HCT116 (cell line): ENCODE measurements at regions not wholly inside any gene's neighbourhood (a gene's known extent, or its start where the extent isn't known, plus 50 kb on each side); places are given as distances from the start of the nearest gene placed in this dataset.

Experiments used
- ATAC-seq: fragments of 200-7000 bp; cut with Tn5 transposase; 2 replicates; pipeline ENCODE4 v1.9.1; 2020; ENCODE audit warnings: mild to moderate bottlenecking, moderate library complexity
- BruUV-seq: library from RNA; stranded (reverse); fragments of 400-500 nt; replicated peaks from 2 replicates; lab custom pipeline; 2021; lab: Mats Ljungman, UMichigan
- CTCF ChIA-PET: fragments of 300-600 bp; sonication (Branson Sonifier 250); formaldehyde crosslinking; loops from one replicate; lab custom pipeline; 2021; ENCODE audit warnings: antibody characterized with exemption; lab: Charles Lee
- POLR2A ChIA-PET: fragments of 300-600, 350-600 bp; sonication (Branson Sonifier 250); formaldehyde crosslinking; loops from one replicate; lab custom pipeline; 2021; ENCODE audit warnings: antibody characterized with exemption; lab: Charles Lee
- RAD21 ChIA-PET, 2 experiments: fragments of 300-600 bp; sonication (Branson Sonifier 250); formaldehyde crosslinking; loops; one replicate each; lab custom pipeline; 2023; ENCODE audit warnings: low total read pairs in 2 of 2; ENCODE audit not compliant: uncharacterized antibody in 2 of 2, unreplicated experiment in 2 of 2, low non-redundant PET in 1 of 2; lab: Charles Lee
- DNase-seq: peaks from one replicate; pipeline ENCODE4 v3.0.0-alpha.2; 2010; ENCODE audit warnings: low read depth, low spot score
- H2AFZ ChIP-seq: fragments of 200-600 bp; shearing (Covaris generic), sonication (generic); 2 replicates; pipeline ENCODE4 v1.6.1; 2017; ENCODE audit warnings: low read depth, mixed run types, mixed read lengths, antibody characterized with exemption, low read length; ENCODE audit not compliant: poor library complexity, severe bottlenecking
- H3K27ac ChIP-seq: 2 replicates; pipeline ENCODE4 v1.5.1; 2012; ENCODE audit warnings: low read depth, low read length
- H3K27me3 ChIP-seq: fragments of 200-600 bp; sonication (generic); 2 replicates; pipeline ENCODE4 v1.6.1; 2016; ENCODE audit warnings: mixed run types, low read length, mixed read lengths; ENCODE audit not compliant: insufficient read depth
- H3K36me3 ChIP-seq, 2 experiments: fragments of 200-500 bp in 1 of 2; fragments of 200-600 bp in 1 of 2; sonication (Bioruptor generic) in 1 of 2; sonication (generic) in 1 of 2; 2 replicates each; pipeline versions ENCODE4 v1.5.1 to v1.6.1; 2014 to 2016; ENCODE audit warnings: low read length in 2 of 2, inconsistent platforms in 1 of 2, mixed read lengths in 1 of 2, mixed run types in 1 of 2; ENCODE audit not compliant: insufficient read depth in 2 of 2, control insufficient read depth in 1 of 2
- H3K4me1 ChIP-seq, 2 experiments: fragments of 200-600 bp in 1 of 2; sonication (generic) in 1 of 2; 2 replicates each; pipeline versions ENCODE4 v1.5.1 to v1.6.1; 2012 to 2017; ENCODE audit warnings: low read length in 2 of 2, inconsistent platforms in 1 of 2, mild to moderate bottlenecking in 1 of 2, mixed read lengths in 1 of 2, mixed run types in 1 of 2, moderate library complexity in 1 of 2; ENCODE audit not compliant: insufficient read depth in 2 of 2, control insufficient read depth in 1 of 2
- H3K4me2 ChIP-seq: fragments of 200-600 bp; sonication (generic); 2 replicates; pipeline ENCODE4 v1.6.1; 2017; ENCODE audit warnings: mixed run types, low read length, mixed read lengths
- H3K4me3 ChIP-seq, 2 experiments: fragments of 200-600 bp in 1 of 2; sonication (generic) in 1 of 2; replicated peaks in 1 of 2; 2 replicates each; pipeline ENCODE4 v1.5.1; 2011 to 2016; ENCODE audit warnings: low read length in 2 of 2, control low read depth in 1 of 2, low read depth in 1 of 2, mild to moderate bottlenecking in 1 of 2, mixed read lengths in 1 of 2, mixed run types in 1 of 2
- H3K79me2 ChIP-seq: fragments of 200-600 bp; sonication (generic); 2 replicates; pipeline ENCODE4 v1.6.1; 2017; ENCODE audit warnings: mild to moderate bottlenecking, mixed run types, low read length, moderate library complexity, mixed read lengths; ENCODE audit not compliant: insufficient read depth
- H3K9ac ChIP-seq: fragments of 200-600 bp; sonication (generic); 2 replicates; pipeline ENCODE4 v1.6.1; 2016; ENCODE audit warnings: low read length, mixed read lengths
- H3K9me2 ChIP-seq: fragments of 200-600 bp; sonication (generic), shearing (Covaris generic); 2 replicates; pipeline ENCODE4 v1.6.1; 2017; ENCODE audit warnings: mixed run types, mild to moderate bottlenecking, moderate library complexity; ENCODE audit not compliant: insufficient read depth
- H3K9me3 ChIP-seq, 2 experiments: fragments of 200-500 bp in 1 of 2; fragments of 200-600 bp in 1 of 2; sonication (Bioruptor generic) in 1 of 2; sonication (generic) in 1 of 2; 2 replicates each; pipeline ENCODE4 v1.6.1; 2014 to 2017; ENCODE audit warnings: low read length in 2 of 2, mixed read lengths in 2 of 2, inconsistent platforms in 1 of 2, low read depth in 1 of 2, mild to moderate bottlenecking in 1 of 2, mixed run types in 1 of 2, moderate library complexity in 1 of 2; ENCODE audit not compliant: control insufficient read depth in 1 of 2, insufficient read depth in 1 of 2
- H4K20me1 ChIP-seq: fragments of 200-600 bp; sonication (generic), shearing (Covaris generic); 2 replicates; pipeline ENCODE4 v1.6.1; 2017; ENCODE audit warnings: mixed run types, mild to moderate bottlenecking, moderate library complexity; ENCODE audit not compliant: insufficient read depth
- CBX3 ChIP-seq: IDR thresholded peaks from 2 replicates; pipeline ENCODE4 v1.6.1; 2012; ENCODE audit warnings: low read depth
- ELF1 ChIP-seq: IDR thresholded peaks from 2 replicates; pipeline ENCODE4 v1.6.1; 2012; ENCODE audit warnings: low read depth, borderline replicate concordance
- EZH2 ChIP-seq: fragments of 200-600 bp; sonication (generic); IDR thresholded peaks from 2 replicates; pipeline ENCODE4 v1.6.1; 2017; ENCODE audit warnings: antibody characterized with exemption, mixed run types
- EZH2phosphoT487 ChIP-seq: fragments of 200-600 bp; IDR thresholded peaks from 2 replicates; pipeline ENCODE4 v1.6.1; 2018; ENCODE audit warnings: antibody characterized with exemption, borderline replicate concordance
- FOSL1 ChIP-seq: IDR thresholded peaks from 2 replicates; pipeline ENCODE4 v1.6.1; 2012; ENCODE audit warnings: low read depth
- JUND ChIP-seq: IDR thresholded peaks from 2 replicates; pipeline ENCODE4 v1.6.1; 2012
- POLR2A ChIP-seq: IDR thresholded peaks from 2 replicates; pipeline ENCODE4 v1.7.0; 2011; ENCODE audit warnings: borderline replicate concordance; ENCODE audit not compliant: insufficient read depth, insufficient read length; ENCODE audit errors: extremely low read depth
- POLR2AphosphoS5 ChIP-seq: IDR thresholded peaks from 2 replicates; pipeline ENCODE4 v1.6.1; 2011; ENCODE audit warnings: mild to moderate bottlenecking, low read depth, low read length, moderate library complexity
- RAD21 ChIP-seq: IDR thresholded peaks from 2 replicates; pipeline ENCODE4 v1.6.1; 2012; ENCODE audit warnings: low read depth, mild to moderate bottlenecking
- SIN3A ChIP-seq: IDR thresholded peaks from 2 replicates; pipeline ENCODE4 v1.6.1; 2012; ENCODE audit warnings: low read depth
- SRF ChIP-seq: IDR thresholded peaks from 2 replicates; pipeline ENCODE4 v1.6.1; 2012; ENCODE audit warnings: low read depth
- TCF7L2 ChIP-seq: IDR thresholded peaks from 2 replicates; pipeline ENCODE4 v1.7.0; 2011; ENCODE audit warnings: borderline replicate concordance, inconsistent platforms; ENCODE audit not compliant: insufficient read depth, insufficient read length; ENCODE audit errors: extremely low read depth
- ZNF274 ChIP-seq: fragments of 200-500 bp; sonication (Bioruptor generic); IDR thresholded peaks from 2 replicates; pipeline ENCODE4 v1.6.1; 2014; ENCODE audit warnings: mild to moderate bottlenecking, low read depth, low read length, inconsistent platforms
- intact Hi-C: fragments of 100-400 bp; cut with micrococcal nuclease; formaldehyde crosslinking; loops from 2 replicates; pipeline ENCODE4 v1.10.0; 2022
- TF ChIP-seq, protein P1 (sequence below): IDR thresholded peaks from 2 replicates; pipeline ENCODE4 v1.6.1; 2012
- TF ChIP-seq, protein P2 (sequence below): IDR thresholded peaks from 2 replicates; pipeline ENCODE4 v1.6.1; 2012
- TF ChIP-seq, protein P3 (sequence below): IDR thresholded peaks from 2 replicates; pipeline ENCODE4 v1.6.1; 2012; ENCODE audit warnings: low read depth

DNA sequence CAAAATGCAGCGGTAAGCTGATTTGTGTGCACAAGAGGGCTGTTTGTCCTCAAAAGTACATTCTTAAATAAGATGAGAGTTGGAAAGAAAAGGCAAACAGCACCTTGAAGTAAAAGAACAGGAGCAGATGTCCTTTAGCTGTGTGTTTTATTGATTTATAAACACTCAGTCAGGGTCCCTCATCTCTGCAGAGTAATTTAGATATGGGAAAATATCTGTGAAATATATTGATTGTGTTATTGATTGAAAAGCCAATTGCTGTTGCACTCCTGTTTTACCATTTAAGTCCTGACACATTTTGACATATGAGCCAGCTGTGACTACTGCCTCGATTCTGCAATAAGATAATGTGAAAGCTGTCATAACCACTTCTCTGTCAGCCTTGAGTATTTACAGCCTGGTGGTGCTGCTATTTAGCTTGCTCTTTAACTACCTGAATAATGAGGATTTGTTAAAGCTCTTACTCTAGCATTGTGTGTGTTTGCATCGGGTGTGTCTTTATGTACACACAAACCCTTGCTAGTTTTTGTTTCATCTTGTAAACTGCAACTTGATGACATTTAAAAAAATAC is 550.1 kb downstream of the DACH1 start:
- Histone ChIP-seq H3K9me3 (no peaks in the 10 kb centered on the region; a peak in 1 of 4 replicates), H3K9ac (no peak overlapping the region), H2AFZ (no peak overlapping the region)
- BruUV-seq = no TSS peak
- no peak for TF ChIP-seq SRF
- TF ChIP-seq ZNF274 = no peak
- TF ChIP-seq, protein P1, sequence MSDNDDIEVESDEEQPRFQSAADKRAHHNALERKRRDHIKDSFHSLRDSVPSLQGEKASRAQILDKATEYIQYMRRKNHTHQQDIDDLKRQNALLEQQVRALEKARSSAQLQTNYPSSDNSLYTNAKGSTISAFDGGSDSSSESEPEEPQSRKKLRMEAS = no peak
- TF ChIP-seq EZH2 = no peak
- TF ChIP-seq CBX3 = no peak
- no peak for TF ChIP-seq FOSL1
- no peak for TF ChIP-seq SIN3A
- TF ChIP-seq, protein P2, sequence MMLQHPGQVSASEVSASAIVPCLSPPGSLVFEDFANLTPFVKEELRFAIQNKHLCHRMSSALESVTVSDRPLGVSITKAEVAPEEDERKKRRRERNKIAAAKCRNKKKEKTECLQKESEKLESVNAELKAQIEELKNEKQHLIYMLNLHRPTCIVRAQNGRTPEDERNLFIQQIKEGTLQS = no peak
- TF ChIP-seq, protein P3, sequence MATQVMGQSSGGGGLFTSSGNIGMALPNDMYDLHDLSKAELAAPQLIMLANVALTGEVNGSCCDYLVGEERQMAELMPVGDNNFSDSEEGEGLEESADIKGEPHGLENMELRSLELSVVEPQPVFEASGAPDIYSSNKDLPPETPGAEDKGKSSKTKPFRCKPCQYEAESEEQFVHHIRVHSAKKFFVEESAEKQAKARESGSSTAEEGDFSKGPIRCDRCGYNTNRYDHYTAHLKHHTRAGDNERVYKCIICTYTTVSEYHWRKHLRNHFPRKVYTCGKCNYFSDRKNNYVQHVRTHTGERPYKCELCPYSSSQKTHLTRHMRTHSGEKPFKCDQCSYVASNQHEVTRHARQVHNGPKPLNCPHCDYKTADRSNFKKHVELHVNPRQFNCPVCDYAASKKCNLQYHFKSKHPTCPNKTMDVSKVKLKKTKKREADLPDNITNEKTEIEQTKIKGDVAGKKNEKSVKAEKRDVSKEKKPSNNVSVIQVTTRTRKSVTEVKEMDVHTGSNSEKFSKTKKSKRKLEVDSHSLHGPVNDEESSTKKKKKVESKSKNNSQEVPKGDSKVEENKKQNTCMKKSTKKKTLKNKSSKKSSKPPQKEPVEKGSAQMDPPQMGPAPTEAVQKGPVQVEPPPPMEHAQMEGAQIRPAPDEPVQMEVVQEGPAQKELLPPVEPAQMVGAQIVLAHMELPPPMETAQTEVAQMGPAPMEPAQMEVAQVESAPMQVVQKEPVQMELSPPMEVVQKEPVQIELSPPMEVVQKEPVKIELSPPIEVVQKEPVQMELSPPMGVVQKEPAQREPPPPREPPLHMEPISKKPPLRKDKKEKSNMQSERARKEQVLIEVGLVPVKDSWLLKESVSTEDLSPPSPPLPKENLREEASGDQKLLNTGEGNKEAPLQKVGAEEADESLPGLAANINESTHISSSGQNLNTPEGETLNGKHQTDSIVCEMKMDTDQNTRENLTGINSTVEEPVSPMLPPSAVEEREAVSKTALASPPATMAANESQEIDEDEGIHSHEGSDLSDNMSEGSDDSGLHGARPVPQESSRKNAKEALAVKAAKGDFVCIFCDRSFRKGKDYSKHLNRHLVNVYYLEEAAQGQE = no peak
- TF ChIP-seq RAD21 = no peak
- no peak for TF ChIP-seq TCF7L2
- no peak for TF ChIP-seq POLR2A
- TF ChIP-seq JUND = no peak
- TF ChIP-seq EZH2phosphoT487 = no peak
- no peak for TF ChIP-seq ELF1
- no peak for TF ChIP-seq POLR2AphosphoS5
- TF ChIP-seq, all 23 proteins: peak for 0
- Histone ChIP-seq H3K36me3 (no peaks in the 10 kb centered on the region), H3K79me2 (no peaks in the 10 kb centered on the region), H3K27me3 (no peaks in the 10 kb centered on the region), H3K4me3 (no peak overlapping the region), H4K20me1 (no peaks in the 10 kb centered on the region), H3K4me1 (no peaks in the 10 kb centered on the region), H3K9me2 (no peaks in the 10 kb centered on the region), H3K27ac (no peak overlapping the region), H3K4me2 (no peak overlapping the region)
- POLR2A ChIA-PET = no interaction called here
- intact Hi-C loops = no loop called here
- RAD21 ChIA-PET = no interaction called here
- DNase-seq (no peak), ATAC-seq (no peak)
- CTCF ChIA-PET = no interaction called here
